ENCODE measurements at regions not wholly inside any gene's neighbourhood (a gene's known extent, or its start where the extent isn't known, plus 50 kb on each side); places are given as distances from the start of the nearest gene placed in this dataset.
A peak's percentile ranks its signal among the peaks of the same experiment; 100 is the strongest.

- no peak for DNase-seq (ENCODE audit: low spot score)
Observed at GRCh38 chr10:58140691-58141347, 126.9 kb downstream of the IPMK start.

- no peak for DNase-seq (ENCODE audit: low spot score)
Observed at GRCh38 chr10:58140054-58140453, 127.6 kb downstream of the IPMK start.

- DNase-seq (ENCODE audit: low spot score): no peak
Observed at GRCh38 chr10:58137813-58138212, 129.9 kb downstream of the IPMK start.

GRCh38 chr10:58115218-58116050, 152.3 kb downstream of the IPMK start:
- no peak for DNase-seq (ENCODE audit: low spot score)

- no peak for DNase-seq (ENCODE audit: low spot score)
Observed at GRCh38 chr10:58109731-58110130, 158.0 kb downstream of the IPMK start.

- peak; percentile 64 for DNase-seq (ENCODE audit: low spot score)
Observed at GRCh38 chr10:58107506-58107905, 160.2 kb downstream of the IPMK start.

GRCh38 chr10:58106211-58107035, 161.3 kb downstream of the IPMK start:
- no peak for DNase-seq (ENCODE audit: low spot score)

- no peak for DNase-seq (ENCODE audit: low spot score)
Observed at GRCh38 chr10:58104351-58104751, 163.3 kb downstream of the IPMK start.

- DNase-seq (ENCODE audit: low spot score): no peak
Observed at GRCh38 chr10:58102897-58103296, 164.8 kb downstream of the IPMK start.

- no peak for DNase-seq (ENCODE audit: low spot score)
Observed at GRCh38 chr10:58101682-58102081, 166.0 kb downstream of the IPMK start.

- no peak for DNase-seq (ENCODE audit: low spot score)
Observed at GRCh38 chr10:58094985-58095718, 172.5 kb downstream of the IPMK start.

- DNase-seq (ENCODE audit: low spot score): no peak
Observed at GRCh38 chr10:58091886-58092285, 175.8 kb downstream of the IPMK start.

GRCh38 chr10:58089739-58090138, 178.0 kb downstream of the IPMK start:
- DNase-seq (ENCODE audit: low spot score): no peak

GRCh38 chr10:58087896-58088295, 179.8 kb downstream of the IPMK start:
- DNase-seq (ENCODE audit: low spot score): no peak

- no peak for DNase-seq (ENCODE audit: low spot score)
Observed at GRCh38 chr10:58086763-58087150, 180.9 kb downstream of the IPMK start.

GRCh38 chr10:58086144-58086762, 181.4 kb downstream of the IPMK start:
- no peak for DNase-seq (ENCODE audit: low spot score)

- DNase-seq (ENCODE audit: low spot score): no peak
Observed at GRCh38 chr10:58082248-58082647, 185.4 kb downstream of the IPMK start.

GRCh38 chr10:58081353-58081752, 186.3 kb downstream of the IPMK start:
- no peak for DNase-seq (ENCODE audit: low spot score)

- no peak for DNase-seq (ENCODE audit: low spot score)
Observed at GRCh38 chr10:58079461-58079860, 188.2 kb downstream of the IPMK start.

- no peak for DNase-seq (ENCODE audit: low spot score)
Observed at GRCh38 chr10:58072634-58073033, 195.1 kb downstream of the IPMK start.

GRCh38 chr10:58070956-58071355, 196.7 kb downstream of the IPMK start:
- DNase-seq (ENCODE audit: low spot score): no peak

Measured in H4 (cell line).